ENCODE measurements at regions not wholly inside any gene's neighbourhood (a gene's known extent, or its start where the extent isn't known, plus 50 kb on each side); places are given as distances from the start of the nearest gene placed in this dataset.

GRCh38 chr9:86679909-86680308 lies 267.4 kb downstream of the GAS1 start:
- no peak for DNase-seq

- no peak for DNase-seq
Measured at GRCh38 chr9:86676396-86676795, 270.9 kb downstream of the GAS1 start.

GRCh38 chr9:86675805-86676204 lies 271.5 kb downstream of the GAS1 start:
- DNase-seq, result no peak

DNA sequence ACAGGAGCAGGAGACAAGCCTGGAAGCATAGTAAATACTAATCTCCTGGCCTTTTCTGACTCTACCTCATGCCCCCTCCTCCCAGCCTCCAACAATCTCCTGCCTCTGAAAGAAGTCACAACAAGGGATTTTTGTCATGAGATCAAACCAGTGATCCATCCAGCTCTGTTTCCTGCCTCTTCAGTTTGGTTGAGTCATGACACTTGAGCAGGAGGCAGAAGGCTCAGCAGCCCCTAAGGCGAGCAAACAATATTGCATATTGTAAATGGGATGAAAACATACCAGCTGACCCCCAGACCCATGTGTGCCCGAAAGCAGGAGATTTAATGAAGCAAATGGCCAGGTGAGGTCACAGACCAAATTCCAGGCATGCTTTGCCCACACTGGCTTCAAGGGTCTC lies 272.8 kb downstream of the GAS1 start:
- DNase-seq, result no peak

GRCh38 chr9:86672966-86673365 lies 274.3 kb downstream of the GAS1 start:
- no peak for DNase-seq

DNA sequence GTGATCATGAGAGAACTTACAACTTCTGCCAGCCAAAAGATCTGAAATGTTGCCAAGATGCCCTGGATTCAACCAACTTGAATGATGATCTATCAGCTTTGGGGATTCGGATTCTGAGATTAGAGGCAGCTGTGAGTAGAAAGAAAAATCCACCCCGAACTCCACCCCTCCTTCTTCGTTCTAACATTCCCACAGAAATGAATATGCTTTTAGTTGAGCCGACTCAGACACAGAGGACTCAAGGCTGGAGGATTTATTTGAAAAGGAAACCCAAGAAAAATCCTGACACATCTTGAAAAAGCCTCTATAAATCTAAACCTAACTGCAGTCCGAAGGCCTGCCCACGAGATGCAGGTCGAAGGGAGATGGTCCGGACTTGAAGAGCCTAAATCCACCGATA lies 275.0 kb downstream of the GAS1 start:
- no peak for DNase-seq

- no peak for DNase-seq
Measured at GRCh38 chr9:86671018-86671417, 276.3 kb downstream of the GAS1 start.

DNA sequence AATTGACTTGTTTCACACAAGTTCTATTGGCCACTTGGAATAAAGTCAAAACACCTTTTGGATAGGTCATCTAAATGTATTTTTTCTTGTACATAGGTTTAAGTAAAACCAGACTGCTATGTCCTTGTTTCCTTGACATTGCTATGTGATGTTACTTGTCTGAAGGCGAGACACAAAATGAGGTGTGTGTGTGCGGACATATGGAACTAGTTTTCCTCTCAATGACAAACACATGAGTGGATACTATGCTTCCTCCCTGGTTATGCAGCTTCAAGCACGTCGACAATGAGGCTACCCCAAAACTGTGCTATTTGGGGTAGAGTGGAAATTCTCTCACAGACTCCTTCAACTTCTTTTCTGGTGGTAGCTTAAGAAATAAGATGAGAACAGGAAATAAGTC lies 276.8 kb downstream of the GAS1 start:
- DNase-seq, result no peak

DNA sequence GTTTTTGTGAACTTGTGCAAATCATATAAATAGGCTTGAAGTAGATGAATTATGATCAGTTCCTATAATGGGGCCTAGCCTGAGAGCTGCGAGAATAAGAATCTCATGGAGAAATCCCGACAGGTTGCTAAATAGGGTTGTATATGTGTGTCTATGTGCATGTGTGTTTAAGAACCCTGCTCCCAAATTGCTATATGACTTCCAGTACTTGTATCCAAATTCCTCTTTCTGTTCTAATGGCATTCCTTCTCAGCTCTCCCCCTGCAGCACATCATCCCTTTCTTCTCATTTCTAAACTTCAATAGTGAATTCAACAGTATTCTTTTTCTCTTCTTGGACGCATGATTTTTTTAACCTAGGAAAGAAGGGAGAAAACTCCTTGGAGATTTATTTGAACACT lies 277.2 kb downstream of the GAS1 start:
- no peak for DNase-seq

- no peak for DNase-seq
Measured at GRCh38 chr9:86669422-86669821, 277.9 kb downstream of the GAS1 start.

GRCh38 chr9:86668488-86668887 lies 278.8 kb downstream of the GAS1 start:
- peak; percentile 5 for DNase-seq

DNA sequence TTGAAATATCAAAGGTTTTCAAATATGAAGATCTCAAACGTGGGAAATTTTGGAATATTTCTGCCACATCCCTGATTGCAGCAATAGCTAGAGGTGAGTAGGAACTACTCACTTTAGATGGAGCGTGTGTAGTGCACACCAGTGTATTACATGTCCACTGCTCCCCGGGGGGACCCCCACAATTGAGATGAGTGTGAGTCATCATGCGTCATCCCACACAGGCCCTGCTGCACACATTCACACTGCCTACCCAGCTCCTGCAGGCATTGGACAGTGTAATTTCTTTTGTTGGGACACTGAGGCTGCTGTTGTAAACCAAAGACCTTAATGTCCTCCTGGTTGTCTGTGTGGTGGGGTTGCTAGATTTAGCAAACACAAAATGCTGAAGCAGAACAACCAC lies 280.0 kb downstream of the GAS1 start:
- peak; percentile 3 for DNase-seq

DNA sequence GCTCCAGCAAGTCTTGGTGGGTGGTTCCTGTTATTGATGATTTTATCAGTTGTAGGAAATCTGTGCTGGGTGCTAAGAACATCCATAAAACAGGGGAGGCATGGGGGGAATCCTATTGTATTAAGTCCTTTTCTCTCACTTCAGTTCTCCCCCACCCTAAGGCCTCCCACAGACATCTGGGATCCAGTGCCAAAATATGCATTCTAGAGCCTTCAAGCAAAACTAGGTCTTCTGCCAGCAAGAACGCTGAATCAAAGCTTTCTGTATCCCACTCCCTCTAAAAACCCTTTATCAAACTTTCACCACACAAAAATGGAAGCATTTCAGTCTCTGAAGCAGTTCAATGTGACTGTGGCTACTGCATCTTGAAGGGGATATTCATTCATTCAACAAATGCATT lies 281.9 kb downstream of the GAS1 start:
- DNase-seq, result no peak

- DNase-seq, result no peak
Measured at GRCh38 chr9:86664603-86665002, 282.7 kb downstream of the GAS1 start.

- DNase-seq, result no peak
Measured at GRCh38 chr9:86663905-86664304, 283.4 kb downstream of the GAS1 start.

DNA sequence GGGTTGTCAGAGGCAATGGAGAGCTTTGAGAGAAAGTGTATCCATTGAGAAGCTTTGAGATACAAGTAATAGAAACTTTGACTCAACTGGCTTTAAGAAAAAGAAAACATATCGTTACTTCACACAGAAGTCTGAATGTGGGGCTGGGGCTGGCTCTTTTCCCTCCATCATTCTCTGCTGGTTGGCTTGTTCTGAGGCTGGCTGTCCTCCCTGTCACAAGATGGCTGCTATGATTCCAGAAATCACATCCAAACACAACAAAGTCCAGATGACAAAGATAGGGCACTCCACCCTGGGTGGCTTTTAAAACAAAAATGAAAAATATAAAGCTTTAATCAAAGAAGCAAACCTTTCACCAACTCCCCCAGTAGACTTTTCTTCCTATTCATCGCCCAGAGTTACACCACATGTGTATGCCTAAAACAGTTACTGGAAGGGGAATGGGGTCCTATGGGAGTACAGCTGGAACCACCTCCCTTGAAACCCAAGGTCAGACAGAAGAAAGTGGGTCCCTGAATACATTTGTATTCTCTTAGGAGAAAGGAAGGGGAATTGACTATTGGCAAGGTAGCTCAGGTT lies 284.3 kb downstream of the GAS1 start:
- DNase-seq, result no peak

DNA sequence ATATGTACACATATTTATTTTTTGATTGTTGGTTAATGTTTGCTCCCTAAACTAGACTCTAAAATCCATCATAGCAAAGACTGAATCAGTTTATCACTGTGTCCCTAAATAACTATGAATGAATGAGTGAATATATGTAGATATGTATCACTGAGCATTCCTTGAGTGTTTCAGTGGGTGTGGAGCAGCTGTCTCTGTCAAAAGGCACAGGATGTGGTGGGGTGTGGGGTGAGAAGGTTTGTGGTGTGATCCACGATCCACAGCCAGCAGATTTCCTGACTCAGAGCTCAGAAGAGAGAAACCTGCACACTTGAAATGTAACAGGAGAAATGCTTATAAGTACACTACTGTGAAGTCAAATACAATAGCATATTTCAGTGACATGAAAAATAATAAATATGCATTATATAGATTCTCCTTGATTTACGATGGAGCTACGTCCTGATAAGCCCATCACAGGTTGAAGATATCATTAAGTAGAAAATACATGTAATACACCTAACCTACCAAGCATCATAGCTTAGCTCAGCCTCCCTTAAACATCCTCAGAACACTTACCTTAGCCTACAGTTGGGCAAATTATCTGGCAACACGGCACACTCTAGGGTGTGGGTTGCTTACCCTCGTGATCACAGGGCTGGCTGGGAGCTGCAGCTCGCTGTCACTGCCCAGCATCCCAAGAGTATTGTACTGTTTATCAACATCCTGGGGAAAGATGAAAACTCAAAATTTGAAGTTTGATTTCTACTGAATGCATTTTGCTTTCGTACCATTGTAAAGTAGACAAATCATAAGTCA lies 287.0 kb downstream of the GAS1 start:
- peak; percentile 19 for DNase-seq

GRCh38 chr9:86659413-86660046 lies 287.8 kb downstream of the GAS1 start:
- DNase-seq, result no peak

- no peak for DNase-seq
Measured at GRCh38 chr9:86655147-86655546, 292.2 kb downstream of the GAS1 start.

DNA sequence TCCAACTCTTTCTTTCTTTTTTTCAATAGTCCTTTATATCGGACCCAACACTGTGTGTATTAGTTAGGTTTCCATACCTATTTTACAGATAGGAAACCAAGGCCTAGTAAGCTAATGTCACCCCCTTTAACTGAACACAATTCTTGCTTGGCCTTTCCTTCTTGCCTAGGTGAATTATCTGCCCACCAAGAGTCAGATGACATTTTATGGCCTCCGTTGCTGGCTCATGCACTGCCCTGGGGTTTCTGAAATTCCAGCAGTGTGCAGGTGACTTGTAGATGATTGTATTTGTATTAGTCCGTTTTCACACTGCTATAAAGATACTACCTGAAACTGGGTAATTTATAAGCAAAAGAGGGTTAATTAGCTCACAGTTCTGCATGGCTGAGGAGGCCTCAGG lies 293.8 kb downstream of the GAS1 start:
- no peak for DNase-seq

- DNase-seq, result no peak
Measured at GRCh38 chr9:86652736-86653135, 294.6 kb downstream of the GAS1 start.

- no peak for DNase-seq
Measured at GRCh38 chr9:86649913-86650312, 295.7 kb upstream of the TUT7 start.

- no peak for DNase-seq
Measured at GRCh38 chr9:86648828-86649170, 294.6 kb upstream of the TUT7 start.

GRCh38 chr9:86648156-86648827 lies 294.1 kb upstream of the TUT7 start:
- DNase-seq, result no peak
